ENCODE measurements at regions not wholly inside any gene's neighbourhood (a gene's known extent, or its start where the extent isn't known, plus 50 kb on each side); places are given as distances from the start of the nearest gene placed in this dataset.
"Not testable (repeated sequence)": the region's sequence is repeated elsewhere in the genome, so short reads cannot be mapped to it uniquely, and the experiment has no call there.

- H3K9ac ChIP-seq (ENCODE audit: low read length); RAD21 ChIA-PET (ENCODE audit: low non-redundant PET in 1 of 2, low total read pairs in 2 of 2, uncharacterized antibody in 2 of 2, unreplicated experiment in 2 of 2); H3K4me2 ChIP-seq (ENCODE audit: low read length); CTCF ChIA-PET; intact Hi-C loops (cut with micrococcal nuclease); H3K27ac ChIP-seq (ENCODE audit: low read depth, low read length); H3K27me3 ChIP-seq (ENCODE audit: insufficient read depth, low read length); H3K4me1 ChIP-seq (ENCODE audit: control insufficient read depth in 1 of 2, insufficient read depth in 2 of 2, low read length in 2 of 2); DNase-seq (ENCODE audit: low read depth, low spot score); BruUV-seq (replicated peaks); ATAC-seq; H3K9me3 ChIP-seq (ENCODE audit: control insufficient read depth in 1 of 2, insufficient read depth in 1 of 2, low read depth in 1 of 2, low read length in 2 of 2); H4K20me1 ChIP-seq (ENCODE audit: insufficient read depth); H3K79me2 ChIP-seq (ENCODE audit: insufficient read depth, low read length); H2AFZ ChIP-seq (ENCODE audit: low read depth, low read length, poor library complexity, severe bottlenecking); H3K9me2 ChIP-seq (ENCODE audit: insufficient read depth); H3K36me3 ChIP-seq (ENCODE audit: control insufficient read depth in 1 of 2, insufficient read depth in 2 of 2, low read length in 2 of 2); H3K4me3 ChIP-seq (replicated peaks in 1 of 2; ENCODE audit: low read depth in 1 of 2, low read length in 2 of 2); POLR2A ChIA-PET: not testable (repeated sequence)
Measured at GRCh38 chr4:9076486-9076885, 93.7 kb upstream of the FAM90A26 start.

- DNase-seq (ENCODE audit: low read depth, low spot score); ATAC-seq; H3K9ac ChIP-seq (ENCODE audit: low read length); CTCF ChIA-PET; H3K4me1 ChIP-seq (ENCODE audit: control insufficient read depth in 1 of 2, insufficient read depth in 2 of 2, low read length in 2 of 2); H3K9me3 ChIP-seq (ENCODE audit: control insufficient read depth in 1 of 2, insufficient read depth in 1 of 2, low read depth in 1 of 2, low read length in 2 of 2); H4K20me1 ChIP-seq (ENCODE audit: insufficient read depth); H3K4me3 ChIP-seq (replicated peaks in 1 of 2; ENCODE audit: low read depth in 1 of 2, low read length in 2 of 2); H3K27me3 ChIP-seq (ENCODE audit: insufficient read depth, low read length); H3K9me2 ChIP-seq (ENCODE audit: insufficient read depth); POLR2A ChIA-PET; H3K36me3 ChIP-seq (ENCODE audit: control insufficient read depth in 1 of 2, insufficient read depth in 2 of 2, low read length in 2 of 2); intact Hi-C loops (cut with micrococcal nuclease); BruUV-seq (replicated peaks); RAD21 ChIA-PET (ENCODE audit: low non-redundant PET in 1 of 2, low total read pairs in 2 of 2, uncharacterized antibody in 2 of 2, unreplicated experiment in 2 of 2); H3K4me2 ChIP-seq (ENCODE audit: low read length); H2AFZ ChIP-seq (ENCODE audit: low read depth, low read length, poor library complexity, severe bottlenecking); H3K79me2 ChIP-seq (ENCODE audit: insufficient read depth, low read length); H3K27ac ChIP-seq (ENCODE audit: low read depth, low read length): not testable (repeated sequence)
Measured at GRCh38 chr4:9073371-9073770, 96.8 kb upstream of the FAM90A26 start.

DNA sequence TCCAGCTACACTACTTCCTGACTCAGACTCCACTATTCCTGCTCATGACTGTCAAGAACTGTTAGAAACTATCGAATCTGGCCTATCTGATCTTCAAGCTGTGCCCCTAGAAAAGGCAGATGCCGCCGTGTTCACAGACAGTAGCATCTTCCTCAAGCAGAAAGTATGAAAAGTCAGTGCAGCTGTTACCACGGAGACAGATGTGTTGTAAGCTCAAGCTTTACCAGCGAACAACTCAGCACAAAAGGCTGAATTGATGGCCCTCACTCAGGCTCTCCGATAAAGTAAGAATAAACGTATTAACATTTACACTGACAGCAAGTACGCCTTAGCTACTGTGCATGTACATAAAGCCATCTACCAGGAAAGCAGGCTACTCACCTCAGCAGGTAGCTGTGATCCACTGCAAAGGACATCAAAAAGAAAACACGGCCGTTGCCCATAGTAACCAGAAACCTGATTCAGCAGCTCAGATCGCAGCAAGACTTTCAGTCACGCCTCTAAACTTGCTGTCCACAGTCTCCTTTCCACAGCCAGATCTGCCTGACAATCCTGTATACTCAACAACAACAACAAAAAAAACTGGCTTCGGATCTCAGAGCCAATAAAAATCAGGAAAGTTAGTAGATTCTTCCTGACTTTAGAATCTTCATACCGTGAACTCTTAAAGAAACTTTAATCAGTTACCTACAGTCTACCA is 97.5 kb upstream of the FAM90A26 start:
- H3K27ac ChIP-seq (ENCODE audit: low read depth, low read length); H3K9me2 ChIP-seq (ENCODE audit: insufficient read depth); CTCF ChIA-PET; RAD21 ChIA-PET (ENCODE audit: low non-redundant PET in 1 of 2, low total read pairs in 2 of 2, uncharacterized antibody in 2 of 2, unreplicated experiment in 2 of 2); ATAC-seq; H3K79me2 ChIP-seq (ENCODE audit: insufficient read depth, low read length); H3K36me3 ChIP-seq (ENCODE audit: control insufficient read depth in 1 of 2, insufficient read depth in 2 of 2, low read length in 2 of 2); H2AFZ ChIP-seq (ENCODE audit: low read depth, low read length, poor library complexity, severe bottlenecking); H3K27me3 ChIP-seq (ENCODE audit: insufficient read depth, low read length); POLR2A ChIA-PET; H3K4me3 ChIP-seq (replicated peaks in 1 of 2; ENCODE audit: low read depth in 1 of 2, low read length in 2 of 2); H3K4me1 ChIP-seq (ENCODE audit: control insufficient read depth in 1 of 2, insufficient read depth in 2 of 2, low read length in 2 of 2); H3K9ac ChIP-seq (ENCODE audit: low read length); H3K9me3 ChIP-seq (ENCODE audit: control insufficient read depth in 1 of 2, insufficient read depth in 1 of 2, low read depth in 1 of 2, low read length in 2 of 2); H3K4me2 ChIP-seq (ENCODE audit: low read length); DNase-seq (ENCODE audit: low read depth, low spot score); BruUV-seq (replicated peaks); H4K20me1 ChIP-seq (ENCODE audit: insufficient read depth); intact Hi-C loops (cut with micrococcal nuclease): not testable (repeated sequence)

- H3K36me3 ChIP-seq (ENCODE audit: control insufficient read depth in 1 of 2, insufficient read depth in 2 of 2, low read length in 2 of 2); H3K4me2 ChIP-seq (ENCODE audit: low read length); H3K27me3 ChIP-seq (ENCODE audit: insufficient read depth, low read length); H3K4me3 ChIP-seq (replicated peaks in 1 of 2; ENCODE audit: low read depth in 1 of 2, low read length in 2 of 2); H3K9me2 ChIP-seq (ENCODE audit: insufficient read depth); H3K9ac ChIP-seq (ENCODE audit: low read length); RAD21 ChIA-PET (ENCODE audit: low non-redundant PET in 1 of 2, low total read pairs in 2 of 2, uncharacterized antibody in 2 of 2, unreplicated experiment in 2 of 2); H3K27ac ChIP-seq (ENCODE audit: low read depth, low read length); H4K20me1 ChIP-seq (ENCODE audit: insufficient read depth); H3K4me1 ChIP-seq (ENCODE audit: control insufficient read depth in 1 of 2, insufficient read depth in 2 of 2, low read length in 2 of 2); intact Hi-C loops (cut with micrococcal nuclease); CTCF ChIA-PET; ATAC-seq; H3K9me3 ChIP-seq (ENCODE audit: control insufficient read depth in 1 of 2, insufficient read depth in 1 of 2, low read depth in 1 of 2, low read length in 2 of 2); H2AFZ ChIP-seq (ENCODE audit: low read depth, low read length, poor library complexity, severe bottlenecking); DNase-seq (ENCODE audit: low read depth, low spot score); BruUV-seq (replicated peaks); H3K79me2 ChIP-seq (ENCODE audit: insufficient read depth, low read length); POLR2A ChIA-PET: not testable (repeated sequence)
Measured at GRCh38 chr4:9067923-9068322, 102.3 kb upstream of the FAM90A26 start.

GRCh38 chr4:9063612-9064011 is 106.6 kb upstream of the FAM90A26 start:
- H3K4me3 ChIP-seq (replicated peaks in 1 of 2; ENCODE audit: low read depth in 1 of 2, low read length in 2 of 2); H3K36me3 ChIP-seq (ENCODE audit: control insufficient read depth in 1 of 2, insufficient read depth in 2 of 2, low read length in 2 of 2); POLR2A ChIA-PET; H3K4me1 ChIP-seq (ENCODE audit: control insufficient read depth in 1 of 2, insufficient read depth in 2 of 2, low read length in 2 of 2); H3K4me2 ChIP-seq (ENCODE audit: low read length); H3K79me2 ChIP-seq (ENCODE audit: insufficient read depth, low read length); H2AFZ ChIP-seq (ENCODE audit: low read depth, low read length, poor library complexity, severe bottlenecking); H3K9me3 ChIP-seq (ENCODE audit: control insufficient read depth in 1 of 2, insufficient read depth in 1 of 2, low read depth in 1 of 2, low read length in 2 of 2); BruUV-seq (replicated peaks); H3K9me2 ChIP-seq (ENCODE audit: insufficient read depth); DNase-seq (ENCODE audit: low read depth, low spot score); ATAC-seq; CTCF ChIA-PET; H3K27ac ChIP-seq (ENCODE audit: low read depth, low read length); H3K27me3 ChIP-seq (ENCODE audit: insufficient read depth, low read length); H4K20me1 ChIP-seq (ENCODE audit: insufficient read depth); H3K9ac ChIP-seq (ENCODE audit: low read length); RAD21 ChIA-PET (ENCODE audit: low non-redundant PET in 1 of 2, low total read pairs in 2 of 2, uncharacterized antibody in 2 of 2, unreplicated experiment in 2 of 2); intact Hi-C loops (cut with micrococcal nuclease): not testable (repeated sequence)

All from HCT116 (cell line).